Loucy (cell line): ENCODE measurements at regions not wholly inside any gene's neighbourhood (a gene's known extent, or its start where the extent isn't known, plus 50 kb on each side); places are given as distances from the start of the nearest gene placed in this dataset.
A peak's percentile ranks its signal among the peaks of the same experiment; 100 is the strongest.

Experiments used
- H2AFZ ChIP-seq: fragments of 200-600 bp; sonication (generic); 2 replicates; pipeline ENCODE4 v1.6.0; 2016; ENCODE audit warnings: antibody characterized with exemption, mild to moderate bottlenecking, low read length, moderate library complexity
- H3F3A ChIP-seq: fragments of 200-600 bp; 2 replicates; pipeline ENCODE4 v1.6.0; 2016; ENCODE audit warnings: antibody characterized with exemption, low read depth, mild to moderate bottlenecking
- H3K27me3 ChIP-seq: fragments of 200-600 bp; sonication (generic); 2 replicates; pipeline ENCODE4 v1.6.1; 2014; ENCODE audit warnings: low read length, mild to moderate bottlenecking; ENCODE audit not compliant: insufficient read depth, poor library complexity, severe bottlenecking
- H3K36me3 ChIP-seq: fragments of 200-600 bp; sonication (generic); 2 replicates; pipeline ENCODE4 v1.6.1; 2016; ENCODE audit warnings: low read length; ENCODE audit not compliant: insufficient read depth
- H3K4me1 ChIP-seq: fragments of 200-600 bp; sonication (generic); 2 replicates; pipeline ENCODE4 v1.5.1; 2014; ENCODE audit warnings: low read length, mild to moderate bottlenecking; ENCODE audit not compliant: insufficient read depth, poor library complexity, severe bottlenecking
- H3K4me2 ChIP-seq: fragments of 200-600 bp; sonication (generic); 2 replicates; pipeline ENCODE4 v1.6.0; 2014; ENCODE audit warnings: antibody characterized with exemption, low read length, low read depth, mild to moderate bottlenecking; ENCODE audit not compliant: poor library complexity, severe bottlenecking
- H3K4me3 ChIP-seq: fragments of 200-600 bp; sonication (generic); 2 replicates; pipeline ENCODE4 v1.5.1; 2014; ENCODE audit warnings: low read length, mild to moderate bottlenecking, mixed read lengths; ENCODE audit not compliant: poor library complexity, severe bottlenecking
- H3K79me2 ChIP-seq: fragments of 200-600 bp; sonication (generic); 2 replicates; pipeline ENCODE4 v1.6.1; 2014; ENCODE audit warnings: low read length; ENCODE audit not compliant: insufficient read depth
- H3K9ac ChIP-seq: fragments of 200-600 bp; sonication (generic); 2 replicates; pipeline ENCODE4 v1.6.0; 2014; ENCODE audit warnings: mild to moderate bottlenecking, low read depth, low read length, moderate library complexity; ENCODE audit not compliant: poor library complexity, severe bottlenecking
- H3K9me2 ChIP-seq: fragments of 200-600 bp; sonication (generic); replicated peaks from 2 replicates; pipeline ENCODE4 v1.6.1; 2016; ENCODE audit warnings: low read depth, low read length, mixed read lengths
- H3K9me3 ChIP-seq: fragments of 200-600 bp; sonication (generic); 2 replicates; pipeline ENCODE4 v1.6.1; 2014; ENCODE audit warnings: mild to moderate bottlenecking, antibody characterized with exemption, low read length, low read depth; ENCODE audit not compliant: insufficient read depth
- H4K20me1 ChIP-seq: fragments of 200-600 bp; sonication (generic); 2 replicates; pipeline ENCODE4 v1.6.0; 2014; ENCODE audit warnings: antibody characterized with exemption, low read length, mild to moderate bottlenecking; ENCODE audit not compliant: insufficient read depth, poor library complexity, severe bottlenecking
- CTCF ChIP-seq: fragments of 200-600 bp; sonication (generic); conservative IDR thresholded peaks from 2 replicates; pipeline ENCODE4 v1.5.1; 2014; ENCODE audit warnings: mild to moderate bottlenecking, antibody characterized with exemption, low read length
- EZH2phosphoT487 ChIP-seq: fragments of 200-600 bp; IDR thresholded peaks from 2 replicates; pipeline ENCODE4 v1.6.1; 2018; ENCODE audit warnings: antibody characterized with exemption, mild to moderate bottlenecking, moderate library complexity, borderline replicate concordance

- H3K4me2 ChIP-seq = no peak overlapping the region
- no peaks in the 10 kb centered on the region for H4K20me1 ChIP-seq
- H3K79me2 ChIP-seq = no peaks in the 10 kb centered on the region
- H3K9me2 ChIP-seq = no peaks in the 10 kb centered on the region
- H3F3A ChIP-seq = no peaks in the 10 kb centered on the region
- H3K4me1 ChIP-seq = peaks cover 11% of the 10 kb centered on the region
- no peaks in the 10 kb centered on the region for H3K36me3 ChIP-seq
- H2AFZ ChIP-seq = no peak overlapping the region
- TF ChIP-seq CTCF = peak; percentile 26; the same call in 1 of the 2 replicates
- TF ChIP-seq EZH2phosphoT487 = no peak
- H3K4me3 ChIP-seq = no peak overlapping the region
- H3K9me3 ChIP-seq = no peaks in the 10 kb centered on the region
- H3K27me3 ChIP-seq = no peaks in the 10 kb centered on the region
- H3K9ac ChIP-seq = no peak overlapping the region
Observed at GRCh38 chr10:113376428-113376827, 176.4 kb upstream of the HABP2 start.

- H2AFZ ChIP-seq = no peak overlapping the region
Observed at GRCh38 chr10:113379091-113379490, 173.8 kb upstream of the HABP2 start.

GRCh38 chr10:113381416-113381815, 171.4 kb upstream of the HABP2 start:
- Histone ChIP-seq H3K9me2 (no peaks in the 10 kb centered on the region), H2AFZ (peak overlapping the region; percentile 30; the same call in 1 of the 2 replicates), H3K4me1 (peaks cover 44% of the 10 kb centered on the region), H3K4me3 (peak overlapping the region; percentile 73), H4K20me1 (no peaks in the 10 kb centered on the region), H3K9me3 (no peaks in the 10 kb centered on the region), H3K36me3 (no peaks in the 10 kb centered on the region), H3K4me2 (peak overlapping the region; percentile 85), H3K79me2 (no peaks in the 10 kb centered on the region), H3F3A (no peaks in the 10 kb centered on the region), H3K9ac (peak overlapping the region; percentile 65), H3K27me3 (no peaks in the 10 kb centered on the region)
- no peak for TF ChIP-seq CTCF
- TF ChIP-seq EZH2phosphoT487 = no peak

More at GRCh38 chr10:113379091-113379490, 173.8 kb upstream of the HABP2 start:
- Histone ChIP-seq H3K27me3 (no peaks in the 10 kb centered on the region), H3K4me1 (peaks cover 35% of the 10 kb centered on the region), H3K79me2 (no peaks in the 10 kb centered on the region), H4K20me1 (no peaks in the 10 kb centered on the region), H3K4me3 (no peak overlapping the region), H3K4me2 (no peak overlapping the region), H3K36me3 (no peaks in the 10 kb centered on the region), H3K9me3 (no peaks in the 10 kb centered on the region), H3K9ac (no peak overlapping the region), H3K9me2 (no peaks in the 10 kb centered on the region), H3F3A (no peaks in the 10 kb centered on the region)
- TF ChIP-seq CTCF (no peak), EZH2phosphoT487 (no peak)
